ENCODE measurements at regions not wholly inside any gene's neighbourhood (a gene's known extent, or its start where the extent isn't known, plus 50 kb on each side); places are given as distances from the start of the nearest gene placed in this dataset.

GRCh38 chr12:126538888-126539287 lies 1473.7 kb downstream of the AACS start (continued):
- TF ChIP-seq ZNF462 (CRISPR knock-in tag; IDR thresholded peaks at IDR 0.05): no peak
- no peak for TF ChIP-seq EZH2 (IDR thresholded peaks at IDR 0.05; ENCODE audit: low read depth, unreplicated experiment)
- no peak for TF ChIP-seq EZH2phosphoT487 (IDR thresholded peaks at IDR 0.05; ENCODE audit: unreplicated experiment)
- TF ChIP-seq CREB1 (CRISPR knock-in tag; IDR thresholded peaks at IDR 0.05; ENCODE audit: low read depth): no peak

GRCh38 chr12:126545411-126545810 lies 1480.2 kb downstream of the AACS start:
- no peaks in the 10 kb centered on the region for H3K27me3 Mint-ChIP-seq (ENCODE audit: insufficient read depth, low read depth, poor library complexity)

More at GRCh38 chr12:126545411-126545810, 1480.2 kb downstream of the AACS start:
- DNase-seq (ENCODE audit: low spot score) (no peak), ATAC-seq (no peak)
- Mint-ChIP-seq H3K4me1 (no peaks in the 10 kb centered on the region), H3K4me3 (no peak overlapping the region), H3K27ac (no peak overlapping the region), H3K9me3 (peaks cover 91% of the 10 kb centered on the region), H3K36me3 (ENCODE audit: low read depth) (peaks cover 20% of the 10 kb centered on the region; the same call in 2 of the 3 replicates)
- no peak for TF ChIP-seq CTCF (conservative IDR thresholded peaks at IDR 0.05; ENCODE audit: low read depth in 2 of 2)
- no peak for TF ChIP-seq EZH2 (IDR thresholded peaks at IDR 0.05; ENCODE audit: low read depth, unreplicated experiment)
- no peak for TF ChIP-seq NANOG (IDR thresholded peaks at IDR 0.05; ENCODE audit: borderline replicate concordance)
- TF ChIP-seq ZNF114 (CRISPR knock-in tag; IDR thresholded peaks at IDR 0.05): no peak
- Histone ChIP-seq H3K4me3 (no peak overlapping the region), H3K27ac (ENCODE audit: low read depth) (no peak overlapping the region), H3K9me2 (ENCODE audit: insufficient read depth) (no peaks in the 10 kb centered on the region), H2AFZ (no peak overlapping the region), H3K4me2 (no peak overlapping the region), H3F3A (replicated peaks; ENCODE audit: low read depth) (no peaks in the 10 kb centered on the region), H3K27me3 (ENCODE audit: insufficient read depth) (no peaks in the 10 kb centered on the region), H3K4me1 (ENCODE audit: insufficient read depth) (no peaks in the 10 kb centered on the region), H4K20me1 (replicated peaks; ENCODE audit: insufficient read depth) (no peaks in the 10 kb centered on the region), H3K79me2 (replicated peaks; ENCODE audit: insufficient read depth) (no peaks in the 10 kb centered on the region), H3K36me3 (ENCODE audit: insufficient read depth) (no peaks in the 10 kb centered on the region; the same call in 1 of the 2 replicates)
